WTC11 (cell line): ENCODE measurements at regions not wholly inside any gene's neighbourhood (a gene's known extent, or its start where the extent isn't known, plus 50 kb on each side); places are given as distances from the start of the nearest gene placed in this dataset.

Experiments
- ATAC-seq: fragments of 200-7000 bp; cut with Tn5 transposase; 2 replicates; pipeline ENCODE4 v1.10.0; 2021; ENCODE audit warnings: mild to moderate bottlenecking, moderate library complexity
- CTCF ChIA-PET: fragments of 300-600 bp; sonication (Branson Sonifier 250); formaldehyde crosslinking; loops from one replicate; lab custom pipeline; 2021; ENCODE audit warnings: antibody characterized with exemption; lab: Charles Lee
- POLR2A ChIA-PET: fragments of 350-600 bp; sonication (Branson Sonifier 250); formaldehyde crosslinking; loops from one replicate; lab custom pipeline; 2021; ENCODE audit warnings: antibody characterized with exemption; lab: Charles Lee
- DNase-seq: peaks from one replicate; pipeline ENCODE4 v3.0.0; 2021; ENCODE audit warnings: low spot score
- H3K27ac Mint-ChIP-seq: 2 replicates; pipeline ENCODE4 v1.8.0; 2021; ENCODE audit warnings: mixed read lengths
- H3K27me3 Mint-ChIP-seq: 2 replicates; pipeline ENCODE4 v1.8.0; 2021; ENCODE audit warnings: low read depth, mild to moderate bottlenecking, moderate library complexity, mixed read lengths
- H3K36me3 Mint-ChIP-seq: 2 replicates; pipeline ENCODE4 v1.8.0; 2021; ENCODE audit warnings: mixed read lengths
- H3K4me1 Mint-ChIP-seq: 2 replicates; pipeline ENCODE4 v1.8.0; 2022; ENCODE audit warnings: mixed read lengths
- H3K4me3 Mint-ChIP-seq: 2 replicates; pipeline ENCODE4 v1.8.0; 2021; ENCODE audit warnings: mild to moderate bottlenecking, moderate library complexity, mixed read lengths
- H3K9me3 Mint-ChIP-seq: 2 replicates; pipeline ENCODE4 v1.8.0; 2021; ENCODE audit warnings: mixed read lengths
- ARID4B ChIP-seq: sonication (generic); formaldehyde crosslinking; IDR thresholded peaks from 2 replicates; pipeline ENCODE4 v1.8.0; 2023; ENCODE audit warnings: missing genetic modification reagents, mild to moderate bottlenecking, borderline replicate concordance
- ATF6 ChIP-seq: sonication (generic); formaldehyde crosslinking; IDR thresholded peaks from 2 replicates; pipeline ENCODE4 v1.8.1; 2023; ENCODE audit warnings: mild to moderate bottlenecking, missing genetic modification reagents
- CTCF ChIP-seq: fragments of 200-600 bp; IDR thresholded peaks from 2 replicates; pipeline ENCODE4 v1.8.0; 2022; ENCODE audit warnings: antibody characterized with exemption
- FOXP1 ChIP-seq: sonication (generic); formaldehyde crosslinking; IDR thresholded peaks from 2 replicates; pipeline ENCODE4 v1.8.0; 2022; ENCODE audit warnings: missing genetic modification reagents, mild to moderate bottlenecking, moderate library complexity, borderline replicate concordance
- FOXP4 ChIP-seq: sonication (generic); formaldehyde crosslinking; IDR thresholded peaks from 2 replicates; pipeline ENCODE4 v1.8.0; 2022; ENCODE audit warnings: mild to moderate bottlenecking, missing genetic modification reagents
- NR1H2 ChIP-seq: sonication (generic); formaldehyde crosslinking; IDR thresholded peaks from 2 replicates; pipeline ENCODE4 v1.9.0; 2021; ENCODE audit warnings: mild to moderate bottlenecking, moderate library complexity, missing genetic modification reagents
- NR3C1 ChIP-seq: sonication (generic); formaldehyde crosslinking; conservative IDR thresholded peaks from 2 replicates; pipeline ENCODE4 v1.8.1; 2023; ENCODE audit warnings: low read depth, mild to moderate bottlenecking, missing genetic modification reagents
- PRDM15 ChIP-seq: sonication (generic); formaldehyde crosslinking; IDR thresholded peaks from 2 replicates; pipeline ENCODE4 v1.8.0; 2022; ENCODE audit warnings: missing genetic modification reagents
- SOX15 ChIP-seq: fragments of 250-450 bp; sonication (Bioruptor Pico); IDR thresholded peaks from 2 replicates; pipeline ENCODE4 v1.9.0; 2021; ENCODE audit warnings: mild to moderate bottlenecking
- ZNF317 ChIP-seq: sonication (generic); formaldehyde crosslinking; IDR thresholded peaks from 2 replicates; pipeline ENCODE4 v1.8.1; 2023; ENCODE audit warnings: low read depth, mild to moderate bottlenecking, moderate library complexity, missing genetic modification reagents, borderline replicate concordance
- ZNF425 ChIP-seq: fragments of 250-450 bp; sonication (Bioruptor Pico); conservative IDR thresholded peaks from 2 replicates; pipeline ENCODE4 v1.9.0; 2021; ENCODE audit warnings: mild to moderate bottlenecking

GRCh38 chr2:40783704-40784103 lies 331.8 kb upstream of the SLC8A1 start (continued):
- no peak for TF ChIP-seq PRDM15 (CRISPR knock-in tag)
- TF ChIP-seq SOX15 (CRISPR knock-in tag), result no peak
- TF ChIP-seq, all 79 proteins: peak for 0

GRCh38 chr2:40786636-40787035 lies 334.7 kb upstream of the SLC8A1 start:
- no peaks in the 10 kb centered on the region for H3K36me3 Mint-ChIP-seq
- H3K4me1 Mint-ChIP-seq, result peaks cover 12% of the 10 kb centered on the region
- ChIA-PET POLR2A (no interaction called here), CTCF (no interaction called here)
- no peaks in the 10 kb centered on the region for H3K27me3 Mint-ChIP-seq
- peaks cover 3% of the 10 kb centered on the region; the same call in 1 of the 2 replicates for H3K9me3 Mint-ChIP-seq
- no peak overlapping the region for H3K27ac Mint-ChIP-seq
- DNase-seq (no peak), ATAC-seq (no peak)
- no peak overlapping the region for H3K4me3 Mint-ChIP-seq
- TF ChIP-seq NR3C1 (CRISPR knock-in tag) (no peak), NR1H2 (CRISPR knock-in tag) (no peak), FOXP1 (no peak), ZNF317 (no peak), FOXP4 (CRISPR knock-in tag) (no peak), ARID4B (CRISPR knock-in tag) (no peak), PRDM15 (CRISPR knock-in tag) (no peak), ZNF425 (CRISPR knock-in tag) (no peak), CTCF (no peak), ATF6 (no peak)
